Activated CD8-positive, alpha-beta memory T cell treated with anti-CD3 and anti-CD28 coated beads, Interleukin-2, amount 50 U/mL, for 48 hours (primary cell): ENCODE measurements at regions not wholly inside any gene's neighbourhood (a gene's known extent, or its start where the extent isn't known, plus 50 kb on each side); places are given as distances from the start of the nearest gene placed in this dataset.
"Not testable (repeated sequence)": the region's sequence is repeated elsewhere in the genome, so short reads cannot be mapped to it uniquely, and the experiment has no call there.

Source experiments
- DNase-seq: peaks from one replicate; pipeline ENCODE4 v3.0.0-alpha.2; 2020

DNA sequence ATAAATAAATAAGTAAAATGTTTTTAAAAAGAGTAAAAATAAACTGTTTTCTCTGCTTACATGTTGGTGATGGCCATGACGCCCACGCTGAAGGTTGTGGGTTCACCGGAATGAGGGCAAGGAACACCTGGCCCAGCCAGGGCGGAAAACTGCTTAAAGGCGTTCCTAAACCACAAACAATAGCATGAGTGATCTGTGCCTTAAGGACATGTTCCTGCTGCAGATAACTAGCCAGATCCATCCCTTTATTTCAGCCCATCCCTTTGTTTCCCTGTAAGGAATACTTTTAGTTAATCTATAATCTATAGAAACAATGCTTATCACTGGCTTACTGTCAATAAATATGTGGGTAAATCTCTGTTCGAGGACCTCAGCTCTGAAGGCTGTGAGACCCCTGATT is 63.3 kb upstream of the CEP78 start:
- not testable (repeated sequence) for DNase-seq

DNA sequence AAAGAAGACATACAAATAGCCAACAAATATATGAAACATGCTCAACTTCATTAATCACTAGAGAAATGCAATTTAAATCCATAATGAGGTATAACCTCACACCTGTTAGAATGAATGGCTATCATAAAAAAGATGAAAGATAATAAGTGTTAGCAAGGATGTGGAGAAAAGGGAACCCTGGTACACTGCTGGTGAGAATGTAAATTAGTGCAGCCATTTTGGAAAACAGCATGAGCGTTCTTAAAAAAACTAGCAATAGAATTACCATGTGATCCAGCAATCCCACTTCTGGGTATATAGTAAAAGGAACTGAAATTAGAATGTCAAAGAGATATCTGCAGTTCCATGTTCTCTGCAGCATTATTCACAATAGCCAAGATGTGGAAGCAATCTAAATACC is 64.2 kb upstream of the CEP78 start:
- DNase-seq, result no peak

DNA sequence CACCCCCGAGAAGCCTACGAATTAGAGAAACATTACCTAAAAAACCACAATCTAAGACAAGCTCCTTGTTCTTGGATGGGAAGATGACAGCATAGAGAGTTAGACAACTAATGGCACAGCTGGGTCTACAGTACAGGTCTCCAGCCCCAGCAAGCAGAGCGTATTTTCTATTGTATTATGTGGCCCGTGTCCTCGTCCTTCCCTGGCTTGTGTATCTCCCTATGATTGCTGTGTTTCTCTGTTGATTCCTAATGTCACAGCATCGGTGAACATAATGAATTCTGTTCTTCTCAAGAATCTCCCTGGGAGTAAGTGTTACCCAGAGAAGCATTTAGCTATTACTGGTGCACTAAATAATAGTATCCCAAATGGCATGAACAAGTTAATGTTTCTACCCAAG is 66.8 kb upstream of the CEP78 start:
- DNase-seq, result no peak

DNA sequence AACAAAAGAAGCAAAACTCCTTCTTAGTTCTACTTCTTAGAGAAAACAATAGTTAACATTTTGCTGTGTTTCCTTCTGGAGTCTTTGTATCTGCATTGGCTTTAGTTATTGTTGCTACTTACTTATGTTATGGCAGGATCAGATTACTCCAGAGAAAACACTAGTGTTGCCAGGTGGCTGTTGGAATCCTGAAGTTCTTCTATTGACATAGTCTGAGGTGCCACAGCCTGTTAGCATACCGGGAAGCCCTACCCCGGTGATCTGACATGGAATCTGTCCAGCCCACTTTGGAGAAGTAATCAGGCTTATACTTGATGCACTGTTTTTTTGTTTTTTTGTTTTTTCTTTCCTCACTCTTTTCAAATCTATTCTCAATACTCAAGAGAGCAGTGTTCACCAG is 68.5 kb upstream of the CEP78 start:
- no peak for DNase-seq

DNA sequence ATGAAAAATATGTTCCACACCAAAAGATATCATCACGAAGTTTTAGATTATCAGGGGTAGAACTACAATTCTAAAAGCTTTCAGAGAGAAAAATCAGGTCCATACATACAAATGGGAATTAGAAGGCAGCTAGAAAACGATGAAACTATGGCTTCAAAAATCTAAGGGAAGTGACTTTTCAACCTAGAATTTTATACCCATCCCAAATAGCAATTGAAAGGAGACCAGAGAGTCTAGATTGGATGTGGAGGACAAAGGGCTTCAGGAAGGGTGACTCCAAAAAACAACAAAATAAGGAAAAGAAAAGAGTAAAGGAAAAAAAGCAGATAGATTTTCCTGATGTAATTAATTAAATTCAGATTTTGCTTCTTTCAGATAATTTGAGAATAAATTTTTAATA is 72.0 kb upstream of the CEP78 start:
- DNase-seq, result no peak

DNA sequence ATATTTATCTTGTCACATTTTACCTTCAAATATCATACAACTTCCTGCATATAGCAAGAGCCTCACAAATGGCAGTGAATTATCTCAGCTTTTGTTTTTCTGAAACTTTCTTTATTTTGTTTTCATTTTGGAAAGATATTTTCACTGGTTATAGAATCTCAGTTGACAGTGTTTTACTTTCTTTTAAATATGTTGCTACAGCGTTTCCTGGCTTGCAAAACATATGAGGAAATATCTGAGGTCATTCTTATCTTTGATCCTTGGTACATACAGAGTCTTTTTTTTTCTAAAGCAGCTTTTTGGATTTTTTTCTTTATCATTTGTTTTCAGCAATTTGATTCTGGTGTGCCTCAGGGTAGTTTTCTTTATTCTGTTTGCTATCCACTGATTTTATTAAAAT is 77.6 kb upstream of the CEP78 start:
- DNase-seq, result no peak

DNA sequence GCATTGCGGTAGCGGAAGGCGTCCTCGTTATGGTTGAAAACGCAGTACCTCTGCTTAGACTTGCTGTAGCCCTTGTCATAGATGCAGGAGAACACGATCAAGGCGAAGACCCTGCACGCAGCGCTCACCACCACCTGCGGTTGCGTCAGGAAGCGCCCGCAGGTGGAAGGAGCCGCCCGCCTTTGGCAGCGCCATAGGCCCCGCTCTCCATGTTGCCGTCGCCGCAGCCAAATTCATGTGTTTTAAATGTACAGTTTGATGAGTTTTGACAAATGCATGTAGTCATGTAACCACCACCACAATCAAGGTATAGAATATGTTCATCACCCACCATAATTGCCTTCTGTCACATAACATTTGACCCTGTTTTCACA is 84.9 kb upstream of the CEP78 start:
- no peak for DNase-seq

DNA sequence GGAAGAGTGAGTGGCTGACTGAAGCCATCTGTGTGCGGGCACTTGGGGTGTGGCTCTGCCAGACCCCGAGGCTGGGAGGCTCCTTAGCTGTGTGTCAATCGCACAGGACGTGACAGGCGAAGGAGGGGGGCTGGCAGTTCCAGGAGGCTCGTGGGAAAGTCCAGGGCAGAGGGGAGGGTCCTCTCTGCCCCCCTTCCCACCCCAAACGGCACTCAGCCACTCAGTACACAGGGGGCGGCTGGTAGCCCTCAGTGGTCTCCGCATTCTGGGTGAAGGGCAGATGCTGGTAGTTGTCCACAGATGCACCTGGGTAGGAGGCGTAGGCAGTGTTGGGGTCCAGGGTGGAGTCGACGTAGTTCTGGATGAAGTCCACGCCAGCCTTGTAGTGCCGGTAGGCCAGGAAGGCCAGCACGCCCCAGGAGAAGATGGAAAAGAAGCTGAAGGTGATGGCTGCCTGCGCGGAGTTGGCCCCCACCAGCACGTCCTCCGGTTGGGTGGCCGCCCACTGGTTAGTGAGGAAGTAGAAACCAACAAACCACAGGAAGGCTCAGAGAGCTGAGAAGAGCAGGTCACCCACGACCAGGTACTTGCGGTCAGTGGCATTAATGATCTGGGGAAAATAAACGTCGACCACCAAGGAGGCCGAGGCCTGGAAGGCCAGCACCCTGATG is 85.4 kb upstream of the CEP78 start:
- DNase-seq, result no peak

DNA sequence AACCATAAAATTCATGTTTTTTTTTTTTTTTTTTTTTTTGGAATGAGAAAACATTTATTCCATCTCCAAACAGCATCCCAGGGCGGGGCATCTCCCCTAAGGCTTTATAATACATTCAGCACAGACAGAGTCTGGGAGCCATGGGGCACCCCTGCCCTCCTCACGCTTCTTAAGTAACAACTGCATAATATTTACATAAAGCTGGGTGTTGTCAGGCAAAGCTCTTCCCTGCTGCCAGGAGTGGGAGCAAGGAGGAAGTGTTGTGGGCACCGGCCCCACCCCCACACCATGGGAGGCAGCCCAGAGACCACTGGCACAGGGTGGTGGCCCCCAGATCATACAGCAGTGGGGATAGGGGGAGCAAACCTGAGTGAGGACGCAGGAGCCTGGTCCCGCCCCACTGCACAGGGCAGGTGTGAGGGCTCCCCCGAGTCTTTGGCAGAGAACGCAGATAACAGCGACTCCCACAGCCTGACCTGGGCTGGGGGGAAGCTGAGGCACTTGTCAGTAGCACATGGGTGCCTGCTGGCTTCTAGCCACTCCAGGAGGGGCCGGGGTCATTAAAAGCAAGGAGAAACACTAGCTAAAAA is 86.1 kb upstream of the CEP78 start:
- DNase-seq, result no peak

DNA sequence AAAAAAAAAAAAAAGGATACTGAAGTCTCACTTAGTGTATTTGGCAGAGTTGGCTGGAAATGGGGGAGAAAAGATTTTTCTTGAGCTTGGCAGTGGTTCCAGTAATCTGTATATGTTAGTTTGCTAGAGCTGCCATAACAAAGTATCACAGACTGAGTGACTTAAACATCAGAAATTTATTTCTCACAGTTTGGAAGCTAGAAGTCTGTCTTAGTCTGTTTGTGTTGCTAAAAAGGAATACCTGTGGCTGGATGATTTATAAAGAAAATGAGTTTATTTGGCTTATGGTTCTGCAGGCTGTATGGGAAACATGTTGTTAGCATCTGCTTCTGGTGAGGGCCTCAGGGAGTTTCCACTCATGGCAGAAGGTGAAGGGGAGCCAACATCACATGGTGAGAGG is 89.6 kb upstream of the CEP78 start:
- DNase-seq, result no peak

DNA sequence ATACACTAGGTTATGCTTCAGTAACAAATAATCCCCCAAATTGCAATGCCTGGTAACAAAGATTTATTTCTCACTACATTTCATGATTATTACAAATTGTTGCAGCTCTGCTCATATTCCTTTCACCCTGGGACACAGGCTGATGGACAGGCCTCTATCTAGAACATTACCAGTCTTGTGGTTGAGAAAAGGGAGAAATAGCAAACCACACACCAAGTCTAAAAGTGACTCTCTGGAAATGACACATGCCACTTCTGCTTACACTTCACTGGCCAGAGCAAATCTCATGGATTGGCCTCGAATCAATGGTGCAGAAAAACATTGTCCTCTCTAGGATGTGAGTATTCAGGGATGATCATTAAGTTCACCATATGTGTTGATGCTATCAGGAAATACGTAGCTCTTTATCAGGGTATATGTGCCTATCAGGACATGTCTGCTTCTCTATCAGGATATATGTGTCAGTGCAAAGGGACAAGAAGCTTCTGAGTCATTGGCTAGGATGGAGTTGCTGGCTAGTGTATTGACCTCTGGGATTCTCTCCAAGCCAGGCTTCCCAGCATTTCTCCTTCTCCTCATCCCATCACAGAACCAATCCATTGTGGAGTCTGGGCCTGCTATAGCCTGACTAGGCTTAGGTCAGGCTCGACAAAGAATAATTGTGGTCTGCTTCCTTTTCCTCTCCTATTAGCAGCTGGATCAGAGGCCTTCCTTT is 91.1 kb upstream of the CEP78 start:
- DNase-seq, result no peak

DNA sequence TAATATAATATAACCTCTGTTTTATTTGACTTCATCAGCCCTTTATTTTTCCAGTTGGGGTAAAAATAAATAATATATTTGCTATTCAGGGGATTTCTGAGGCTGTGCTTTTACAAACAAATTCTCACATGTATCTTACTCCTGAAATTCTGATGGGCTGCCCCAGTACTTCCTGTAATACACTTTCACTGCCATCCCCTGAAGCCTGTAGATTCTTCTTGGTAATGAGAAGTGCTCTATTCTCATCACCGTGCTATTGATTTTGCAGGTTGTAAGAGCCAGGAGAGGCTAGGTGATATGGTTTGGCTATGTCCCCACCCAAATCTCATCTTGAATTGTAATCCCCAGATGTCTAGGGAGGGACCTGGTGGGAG is 91.9 kb upstream of the CEP78 start:
- DNase-seq, result no peak

DNA sequence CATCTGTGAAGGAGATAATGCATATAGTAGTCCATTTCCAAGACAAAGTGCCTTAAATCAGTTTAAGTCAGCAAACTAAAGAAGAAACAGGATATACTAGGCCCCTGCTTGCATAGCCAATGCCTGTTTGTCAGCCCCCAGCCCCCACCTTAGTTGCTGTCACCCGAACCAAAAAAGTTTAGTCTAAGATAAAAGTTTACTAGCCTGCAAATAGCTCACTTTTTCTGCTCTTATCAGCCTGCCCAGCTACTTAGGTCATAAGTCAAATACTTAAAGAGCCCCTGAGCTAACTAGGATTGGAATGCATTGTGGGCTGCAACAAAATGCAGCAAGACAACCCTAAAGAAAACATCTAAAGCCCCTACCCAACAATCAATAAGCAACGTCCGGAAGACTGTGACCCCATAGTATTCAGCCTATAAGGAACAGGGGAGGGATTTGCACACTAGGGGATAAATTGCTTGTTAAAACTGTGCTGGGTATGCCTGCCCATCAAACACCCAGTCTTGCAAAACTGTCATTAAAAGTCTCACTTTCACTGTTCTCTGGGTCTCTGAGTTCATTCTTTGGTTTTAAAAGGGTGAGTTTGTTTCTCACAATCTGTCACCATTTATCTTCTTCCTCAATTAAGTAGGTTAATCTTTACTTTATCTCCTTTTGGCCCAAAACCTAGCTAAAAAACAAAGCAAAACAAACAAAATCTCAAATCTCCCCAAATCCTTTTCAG is 92.4 kb upstream of the CEP78 start:
- DNase-seq, result no peak

DNA sequence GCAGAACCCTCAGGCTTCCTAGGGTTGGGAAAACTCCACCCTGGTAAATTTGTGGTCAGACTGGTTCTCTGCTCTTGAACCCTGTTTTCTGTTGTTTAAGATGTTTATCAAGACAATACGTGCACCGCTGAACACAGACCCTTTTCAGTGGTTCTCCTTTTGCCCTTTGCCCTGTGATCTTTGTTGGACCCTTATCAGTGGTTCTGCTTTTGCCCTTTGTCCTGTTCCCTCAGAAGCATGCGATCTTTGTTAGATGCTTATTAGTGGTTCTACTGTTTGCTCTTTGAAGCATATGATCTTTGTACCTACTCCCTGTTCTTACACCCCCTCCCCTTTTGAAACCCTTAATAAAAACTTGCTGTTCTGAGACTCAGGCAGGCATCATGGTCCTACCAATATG is 93.6 kb upstream of the CEP78 start:
- DNase-seq, result not testable (repeated sequence)

DNA sequence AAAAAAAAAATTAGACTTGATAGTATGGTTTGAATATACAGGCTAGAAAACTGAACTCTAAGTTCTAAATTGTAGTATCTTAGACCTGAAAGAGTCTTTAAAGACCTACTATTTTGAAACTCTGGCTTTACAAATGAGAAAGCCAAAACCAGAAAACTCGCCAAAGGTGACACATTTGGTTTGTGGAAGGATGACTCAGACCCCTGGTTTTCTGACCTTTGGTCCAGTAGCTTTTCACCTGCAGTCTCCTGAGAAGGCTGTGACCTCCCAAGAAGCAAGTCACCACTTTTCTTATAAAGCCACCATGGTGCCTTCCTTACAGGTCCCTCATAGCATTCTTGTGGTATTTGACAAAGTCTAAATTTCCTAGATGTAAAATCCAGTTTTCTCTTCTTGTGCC is 102.1 kb upstream of the CEP78 start:
- DNase-seq, result no peak

DNA sequence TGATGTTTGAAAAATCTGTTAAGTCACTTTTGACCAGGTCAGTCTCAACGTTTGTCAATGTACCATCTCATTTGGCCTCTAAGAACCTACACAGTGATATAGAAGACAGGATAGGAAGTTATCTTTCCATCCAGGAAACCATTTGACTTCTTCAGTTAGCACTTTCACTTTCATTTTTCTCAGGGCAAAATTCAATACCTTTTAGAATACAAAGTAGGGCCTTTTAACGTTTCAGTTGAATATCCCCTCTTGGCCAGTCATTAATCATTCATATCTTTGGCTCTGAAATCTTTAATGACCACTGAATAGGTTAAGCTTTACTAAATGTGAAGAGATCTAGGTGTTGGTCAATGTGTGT is 101.1 kb upstream of the GNAQ start:
- no peak for DNase-seq

DNA sequence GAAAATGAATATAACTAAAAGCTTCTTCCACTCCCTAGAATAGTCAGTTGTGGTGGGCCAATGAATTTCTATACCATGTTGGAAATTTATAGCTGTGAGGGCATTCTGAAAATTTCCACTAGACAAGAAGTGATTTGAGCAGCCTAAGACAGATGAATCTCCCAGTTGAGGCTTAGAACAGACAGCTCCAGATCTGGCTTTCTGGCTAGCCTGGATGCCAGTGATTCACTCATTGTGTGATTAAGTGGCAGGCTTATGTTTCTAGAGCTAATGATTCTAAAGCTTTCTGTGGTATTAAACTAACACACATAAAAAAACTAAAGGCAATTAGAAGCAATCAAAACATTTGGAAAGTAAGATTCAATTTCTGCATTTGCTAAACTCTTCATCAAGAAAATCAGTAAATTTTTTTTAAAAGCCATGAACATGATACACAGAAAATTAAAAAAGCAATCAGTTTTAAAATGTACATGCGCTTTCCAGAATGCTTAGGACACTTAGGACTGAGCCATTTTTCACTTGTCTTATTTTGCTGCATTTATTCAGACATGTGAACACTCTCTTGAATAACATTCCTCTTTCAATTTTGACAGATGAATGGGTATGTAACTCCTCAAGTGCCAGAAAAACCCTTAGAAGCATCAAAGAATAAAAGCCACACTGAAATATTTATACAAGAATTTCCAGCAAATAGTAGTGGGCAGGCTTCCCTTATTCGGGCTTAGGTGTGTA is 100.5 kb upstream of the GNAQ start:
- no peak for DNase-seq

DNA sequence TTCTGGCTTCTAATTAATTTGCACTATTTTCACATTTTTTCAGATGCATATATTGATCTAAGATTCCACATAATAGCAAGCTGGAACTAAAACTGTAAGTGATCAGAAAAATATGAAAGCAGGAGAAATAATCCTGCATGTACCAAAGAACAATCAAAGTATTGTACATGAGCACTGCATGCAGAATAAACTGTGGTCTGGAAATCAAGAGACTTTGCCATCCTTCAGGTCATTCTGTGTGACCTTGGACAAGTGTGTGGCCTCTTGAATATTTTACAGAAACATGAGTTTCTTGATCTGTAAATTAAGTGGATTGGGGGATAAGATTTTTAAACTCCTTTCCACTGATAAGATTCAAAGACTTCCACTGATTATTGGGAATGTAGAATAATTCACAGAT is 99.2 kb upstream of the GNAQ start:
- no peak for DNase-seq

DNA sequence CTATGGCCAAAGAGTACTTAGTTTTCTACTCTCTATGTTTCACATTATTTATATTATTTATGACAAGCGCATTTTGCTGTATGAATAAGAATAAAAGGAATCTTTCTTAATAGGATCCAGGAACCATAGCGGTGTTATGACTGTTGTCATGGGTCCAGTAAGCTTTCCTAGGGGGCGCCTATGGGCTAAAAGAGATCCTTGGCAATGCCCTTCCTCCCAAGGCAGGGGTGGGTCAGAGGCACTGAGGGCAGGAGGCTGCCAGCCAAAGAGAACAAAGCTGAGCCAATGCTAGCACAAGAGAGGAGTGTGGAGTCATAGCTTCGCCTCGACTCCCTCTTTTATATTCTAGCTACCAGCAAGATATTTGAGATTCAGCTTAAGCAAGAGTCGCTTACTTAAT is 98.4 kb upstream of the GNAQ start:
- DNase-seq, result no peak

DNA sequence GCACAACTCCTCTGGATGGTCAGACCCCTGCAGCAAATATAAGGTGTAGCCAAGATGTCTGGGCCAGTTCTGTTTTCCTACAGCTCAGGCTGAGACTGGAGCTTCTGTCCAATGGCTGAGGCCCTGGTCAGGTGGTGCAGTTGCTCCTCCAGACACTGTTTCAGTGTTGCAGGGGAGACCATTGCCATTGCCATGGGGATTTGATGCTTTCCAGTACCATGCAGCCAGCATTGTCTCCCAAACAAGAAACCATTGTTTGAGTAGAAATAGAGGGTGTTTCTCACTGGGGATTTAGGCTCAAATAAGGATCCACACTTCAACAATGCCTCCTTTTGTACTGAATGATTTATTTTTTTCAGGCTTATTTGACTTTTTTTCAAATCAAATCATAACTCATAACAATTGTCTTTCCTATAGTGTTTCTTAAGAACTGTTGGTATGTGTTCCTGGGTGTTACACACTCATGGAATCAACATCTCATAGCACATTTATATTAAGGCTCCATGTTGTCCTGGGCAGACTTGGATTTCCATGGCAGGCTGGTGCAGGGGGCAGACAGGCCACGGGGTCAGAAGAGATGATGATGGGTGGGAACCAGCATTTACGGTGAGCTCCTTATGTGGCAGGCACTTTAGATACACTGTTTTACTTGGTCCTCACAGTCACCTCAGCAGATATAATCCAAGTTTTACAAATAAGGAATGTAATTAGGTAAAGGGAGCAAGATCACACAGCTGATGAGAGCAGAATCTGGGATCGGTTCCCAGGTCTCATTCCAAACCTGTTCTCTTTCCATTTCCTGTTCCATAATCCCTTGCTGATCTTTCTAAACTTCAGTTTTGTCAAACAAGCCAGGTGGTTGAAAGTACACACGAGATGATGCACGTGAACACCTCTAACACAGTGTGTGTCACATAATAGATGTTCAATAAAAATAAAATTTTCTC is 95.9 kb upstream of the GNAQ start:
- DNase-seq, result no peak

DNA sequence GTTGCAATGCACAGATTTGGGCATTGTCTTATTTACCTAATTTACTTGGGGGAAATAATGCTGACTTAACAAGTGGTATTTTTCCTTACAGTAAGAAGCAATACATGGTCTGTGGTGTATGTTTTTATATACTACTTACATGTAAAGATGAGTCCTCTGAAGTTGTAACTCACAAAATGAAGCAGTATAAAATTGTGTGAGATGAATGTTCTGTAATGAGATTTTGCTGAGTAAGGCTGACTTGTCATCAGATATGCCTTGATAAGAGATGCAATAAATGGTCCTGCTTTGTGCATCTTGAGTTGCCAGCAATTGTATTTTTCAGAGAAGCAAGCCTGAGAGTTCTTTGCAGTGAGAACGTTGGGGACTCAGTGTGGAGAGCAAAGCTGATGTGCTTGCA is 92.2 kb upstream of the GNAQ start:
- no peak for DNase-seq

DNA sequence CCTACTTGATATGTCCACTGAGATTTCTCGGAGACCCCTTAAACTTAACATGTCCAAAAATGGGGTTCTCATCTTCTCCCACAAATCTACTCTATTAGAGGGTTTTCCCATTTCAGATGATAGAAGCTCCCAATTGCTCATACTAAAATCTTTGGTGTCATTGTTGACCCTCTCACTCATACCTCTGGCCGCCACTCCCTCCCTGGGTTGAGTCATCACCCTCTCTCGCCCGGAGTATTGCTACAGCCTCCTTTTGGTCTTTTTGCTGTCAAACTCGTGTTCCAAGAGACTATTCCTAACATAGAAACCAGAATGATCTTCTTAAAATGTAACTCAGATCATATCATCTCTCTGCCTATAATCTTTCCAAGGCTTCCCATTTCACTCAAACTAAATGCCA is 91.0 kb upstream of the GNAQ start:
- no peak for DNase-seq
